UCSD-AML1 (cell line): ENCODE measurements at regions not wholly inside any gene's neighbourhood (a gene's known extent, or its start where the extent isn't known, plus 50 kb on each side); places are given as distances from the start of the nearest gene placed in this dataset.
"Not testable (repeated sequence)": the region's sequence is repeated elsewhere in the genome, so short reads cannot be mapped to it uniquely, and the experiment has no call there.

Experiments
- DNase-seq: peaks from one replicate; lab custom pipeline; 2025; ENCODE audit not compliant: unreplicated experiment; lab: John Stamatoyannopoulos, UW

GRCh38 chr12:17015501-17015900, 409.5 kb upstream of the LMO3 start:
- no peak for DNase-seq

GRCh38 chr12:17007442-17008040, 401.6 kb upstream of the LMO3 start:
- not testable (repeated sequence) for DNase-seq

- DNase-seq: not testable (repeated sequence)
Observed at GRCh38 chr12:16998538-16998937, 392.6 kb upstream of the LMO3 start.

GRCh38 chr12:16984484-16984883, 378.5 kb upstream of the LMO3 start:
- no peak for DNase-seq

- no peak for DNase-seq
Observed at GRCh38 chr12:16972923-16973770, 367.2 kb upstream of the LMO3 start.

GRCh38 chr12:16962889-16963288, 356.9 kb upstream of the LMO3 start:
- DNase-seq: no peak

- DNase-seq: no peak
Observed at GRCh38 chr12:16955083-16955657, 349.2 kb upstream of the LMO3 start.

- DNase-seq: no peak
Observed at GRCh38 chr12:16949871-16950667, 344.1 kb upstream of the LMO3 start.

- DNase-seq: no peak
Observed at GRCh38 chr12:16949371-16949770, 343.4 kb upstream of the LMO3 start.

GRCh38 chr12:16946704-16947103, 340.7 kb upstream of the LMO3 start:
- DNase-seq: no peak

GRCh38 chr12:16939871-16940306, 333.9 kb upstream of the LMO3 start:
- DNase-seq: peak; percentile 24

GRCh38 chr12:16927259-16927658, 321.3 kb upstream of the LMO3 start:
- no peak for DNase-seq

GRCh38 chr12:16920451-16920850, 314.5 kb upstream of the LMO3 start:
- no peak for DNase-seq

GRCh38 chr12:16919551-16919950, 313.6 kb upstream of the LMO3 start:
- no peak for DNase-seq

GRCh38 chr12:16914853-16915252, 308.9 kb upstream of the LMO3 start:
- no peak for DNase-seq

GRCh38 chr12:16913832-16914490, 308.0 kb upstream of the LMO3 start:
- DNase-seq: no peak

GRCh38 chr12:16901946-16902345, 296.0 kb upstream of the LMO3 start:
- no peak for DNase-seq

GRCh38 chr12:16893426-16893825, 287.5 kb upstream of the LMO3 start:
- DNase-seq: no peak

GRCh38 chr12:16891673-16892072, 285.7 kb upstream of the LMO3 start:
- no peak for DNase-seq

- DNase-seq: no peak
Observed at GRCh38 chr12:16884819-16885218, 278.9 kb upstream of the LMO3 start.

- DNase-seq: no peak
Observed at GRCh38 chr12:16884056-16884455, 278.1 kb upstream of the LMO3 start.
